Anterior cingulate cortex (tissue), 58 donors: ENCODE measurements at regions not wholly inside any gene's neighbourhood (a gene's known extent, or its start where the extent isn't known, plus 50 kb on each side); places are given as distances from the start of the nearest gene placed in this dataset.
"Not testable (repeated sequence)": the region's sequence is repeated elsewhere in the genome, so short reads cannot be mapped to it uniquely, and the experiment has no call there.

Experiments used
- DNase-seq, 58 donors: peaks; one replicate each; lab custom pipeline; 2025; lab: John Stamatoyannopoulos, UW

- no peak for DNase-seq
Measured at GRCh38 chrY:8807648-8808408, 529.4 kb upstream of the TSPY4 start.

- DNase-seq, result no peak
Measured at GRCh38 chrY:8808611-8809010, 528.7 kb upstream of the TSPY4 start.

GRCh38 chrY:8809076-8809475 lies 528.2 kb upstream of the TSPY4 start:
- no peak for DNase-seq

- no peak for DNase-seq
Measured at GRCh38 chrY:8814143-8814542, 523.1 kb upstream of the TSPY4 start.

- DNase-seq, result no peak
Measured at GRCh38 chrY:8815616-8816015, 521.6 kb upstream of the TSPY4 start.

- DNase-seq, result no peak
Measured at GRCh38 chrY:8820032-8820431, 517.2 kb upstream of the TSPY4 start.

- no peak for DNase-seq
Measured at GRCh38 chrY:8821106-8821505, 516.2 kb upstream of the TSPY4 start.

GRCh38 chrY:8852278-8852677 lies 485.0 kb upstream of the TSPY4 start:
- no peak for DNase-seq

- DNase-seq, result no peak
Measured at GRCh38 chrY:8888371-8888770, 448.9 kb upstream of the TSPY4 start.

- no peak for DNase-seq
Measured at GRCh38 chrY:8897876-8898275, 439.4 kb upstream of the TSPY4 start.

- no peak for DNase-seq
Measured at GRCh38 chrY:8905141-8905540, 432.1 kb upstream of the TSPY4 start.

- DNase-seq, result not testable (repeated sequence)
Measured at GRCh38 chrY:8922576-8922975, 414.7 kb upstream of the TSPY4 start.
